ENCODE measurements at regions not wholly inside any gene's neighbourhood (a gene's known extent, or its start where the extent isn't known, plus 50 kb on each side); places are given as distances from the start of the nearest gene placed in this dataset.

GRCh38 chr4:108320061-108320460 lies 151.3 kb upstream of the LEF1 start:
- DNase-seq (ENCODE audit: low read depth), result no peak
- H3K4me3 ChIP-seq (ENCODE audit: control insufficient read depth, low read depth, low read length), result no peak overlapping the region
- no peak for TF ChIP-seq CTCF (IDR thresholded peaks at IDR 0.05; ENCODE audit: control insufficient read depth, insufficient read depth, low read depth, low read length, missing control alignments)

GRCh38 chr4:108317377-108317776 lies 148.6 kb upstream of the LEF1 start:
- H3K4me3 ChIP-seq (ENCODE audit: control insufficient read depth, low read depth, low read length), result no peak overlapping the region
- no peak for DNase-seq (ENCODE audit: low read depth)
- TF ChIP-seq CTCF (IDR thresholded peaks at IDR 0.05; ENCODE audit: control insufficient read depth, insufficient read depth, low read depth, low read length, missing control alignments), result no peak

DNA sequence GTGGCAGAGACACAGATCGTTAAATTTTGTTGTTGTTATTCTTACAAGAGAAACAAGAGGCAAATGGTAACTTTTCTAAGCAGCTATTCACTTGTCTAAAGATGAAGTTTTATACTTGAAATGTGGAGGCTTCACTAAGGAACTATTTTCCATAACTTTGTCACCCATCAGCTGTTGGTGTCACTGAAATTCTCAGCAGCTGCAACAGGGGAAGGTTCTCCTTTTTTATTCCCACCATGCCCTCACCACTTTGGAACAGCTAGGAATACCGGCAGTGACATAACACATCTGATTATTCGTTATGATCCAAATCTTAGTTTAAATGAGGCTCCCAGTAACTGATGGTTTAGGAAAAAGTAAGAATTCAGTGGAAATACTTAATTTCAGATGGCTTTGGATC lies 147.0 kb upstream of the LEF1 start:
- no peak for DNase-seq (ENCODE audit: low read depth)
- H3K4me3 ChIP-seq (ENCODE audit: control insufficient read depth, low read depth, low read length), result no peak overlapping the region
- TF ChIP-seq CTCF (IDR thresholded peaks at IDR 0.05; ENCODE audit: control insufficient read depth, insufficient read depth, low read depth, low read length, missing control alignments), result no peak

- H3K4me3 ChIP-seq (ENCODE audit: control insufficient read depth, low read depth, low read length), result no peak overlapping the region
- TF ChIP-seq CTCF (IDR thresholded peaks at IDR 0.05; ENCODE audit: control insufficient read depth, insufficient read depth, low read depth, low read length, missing control alignments), result no peak
These were observed 146.3 kb upstream of the LEF1 start for GRCh38 chr4:108314900-108315589.

GRCh38 chr4:108313546-108314339 lies 145.0 kb upstream of the LEF1 start:
- no peak overlapping the region for H3K4me3 ChIP-seq (ENCODE audit: control insufficient read depth, low read depth, low read length)
- no peak for DNase-seq (ENCODE audit: low read depth)
- TF ChIP-seq CTCF (IDR thresholded peaks at IDR 0.05; ENCODE audit: control insufficient read depth, insufficient read depth, low read depth, low read length, missing control alignments), result no peak

More at GRCh38 chr4:108314900-108315589, 146.3 kb upstream of the LEF1 start:
- DNase-seq (ENCODE audit: low read depth), result no peak

DNA sequence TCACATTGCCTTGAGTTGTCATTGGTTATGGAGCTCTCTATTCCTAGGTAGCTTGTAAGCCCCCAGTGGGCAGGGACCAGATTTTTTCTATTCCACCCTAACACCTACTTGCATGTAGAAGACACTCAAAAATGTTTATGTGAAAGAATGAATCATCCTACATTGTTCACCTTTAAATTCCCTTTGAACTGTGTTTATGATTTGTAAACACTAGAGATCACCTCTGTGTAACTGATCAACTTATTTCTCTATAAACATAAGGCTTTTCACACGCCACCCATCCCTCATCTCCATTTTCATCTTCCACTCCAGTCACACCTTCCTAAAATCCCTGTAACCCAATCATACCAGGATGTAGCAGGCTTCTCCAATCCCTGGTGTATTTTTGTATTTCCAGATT lies 142.6 kb upstream of the LEF1 start:
- TF ChIP-seq CTCF (IDR thresholded peaks at IDR 0.05; ENCODE audit: control insufficient read depth, insufficient read depth, low read depth, low read length, missing control alignments), result no peak
- no peak for DNase-seq (ENCODE audit: low read depth)
- H3K4me3 ChIP-seq (ENCODE audit: control insufficient read depth, low read depth, low read length), result no peak overlapping the region
